Ishikawa (cell line): ENCODE measurements at regions not wholly inside any gene's neighbourhood (a gene's known extent, or its start where the extent isn't known, plus 50 kb on each side); places are given as distances from the start of the nearest gene placed in this dataset.

Experiments
- CEBPB ChIP-seq: IDR thresholded peaks from 2 replicates; pipeline ENCODE4 v1.6.1; 2012
- CREB1 ChIP-seq: IDR thresholded peaks from 2 replicates; pipeline ENCODE4 v1.6.1; 2012; ENCODE audit warnings: low read depth
- EGR1 ChIP-seq: IDR thresholded peaks from 2 replicates; pipeline ENCODE4 v1.6.1; 2012
- EP300 ChIP-seq: IDR thresholded peaks from 2 replicates; pipeline ENCODE4 v1.6.1; 2012; ENCODE audit warnings: borderline replicate concordance
- FOXM1 ChIP-seq: IDR thresholded peaks from 2 replicates; pipeline ENCODE4 v1.6.1; 2012; ENCODE audit warnings: low read depth, borderline replicate concordance
- MAX ChIP-seq: IDR thresholded peaks from 2 replicates; pipeline ENCODE4 v1.6.1; 2012
- NFIC ChIP-seq: IDR thresholded peaks from 2 replicates; pipeline ENCODE4 v1.6.1; 2012
- RAD21 ChIP-seq: IDR thresholded peaks from 2 replicates; pipeline ENCODE4 v1.6.1; 2012; ENCODE audit warnings: low read depth
- REST ChIP-seq: IDR thresholded peaks from 2 replicates; pipeline ENCODE4 v1.6.1; 2012; ENCODE audit warnings: low read depth, mild to moderate bottlenecking
- TAF1 ChIP-seq: IDR thresholded peaks from 2 replicates; pipeline ENCODE4 v1.6.1; 2012; ENCODE audit warnings: low read depth, mild to moderate bottlenecking
- TCF12 ChIP-seq: IDR thresholded peaks from 2 replicates; pipeline ENCODE4 v1.6.1; 2012; ENCODE audit warnings: low read depth
- TEAD4 ChIP-seq: IDR thresholded peaks from 2 replicates; pipeline ENCODE4 v1.6.1; 2012
- USF1 ChIP-seq: IDR thresholded peaks from 2 replicates; pipeline ENCODE4 v1.6.1; 2012
- YY1 ChIP-seq: IDR thresholded peaks from 2 replicates; pipeline ENCODE4 v1.6.1; 2012; ENCODE audit warnings: low read depth
- ZBTB7A ChIP-seq: IDR thresholded peaks from 2 replicates; pipeline ENCODE4 v1.6.1; 2012; ENCODE audit warnings: low read depth

GRCh38 chr13:50634339-50634738 lies 209.2 kb downstream of the DLEU7 start:
- no peak for TF ChIP-seq CEBPB
- no peak for TF ChIP-seq RAD21
- TF ChIP-seq YY1: no peak
- TF ChIP-seq MAX: no peak
- no peak for TF ChIP-seq TAF1
- no peak for TF ChIP-seq NFIC
- no peak for TF ChIP-seq EP300
- no peak for TF ChIP-seq USF1
- no peak for TF ChIP-seq EGR1
- TF ChIP-seq FOXM1: no peak
- TF ChIP-seq ZBTB7A: no peak
- TF ChIP-seq CREB1: no peak
- TF ChIP-seq REST: no peak
- TF ChIP-seq TCF12: no peak
- TF ChIP-seq TEAD4: no peak

- TF ChIP-seq REST: no peak
- no peak for TF ChIP-seq EGR1
- no peak for TF ChIP-seq USF1
- TF ChIP-seq TEAD4: no peak
- no peak for TF ChIP-seq MAX
- TF ChIP-seq ZBTB7A: no peak
- no peak for TF ChIP-seq EP300
- TF ChIP-seq CREB1: no peak
- TF ChIP-seq FOXM1: no peak
- no peak for TF ChIP-seq CEBPB
- TF ChIP-seq TAF1: no peak
- TF ChIP-seq RAD21: no peak
- no peak for TF ChIP-seq NFIC
- no peak for TF ChIP-seq YY1
- TF ChIP-seq TCF12: no peak
Observed at GRCh38 chr13:50635504-50635903, 208.0 kb downstream of the DLEU7 start.

- no peak for TF ChIP-seq USF1
- TF ChIP-seq CREB1: no peak
- no peak for TF ChIP-seq EGR1
- no peak for TF ChIP-seq TEAD4
- TF ChIP-seq TCF12: no peak
- TF ChIP-seq REST: no peak
- no peak for TF ChIP-seq MAX
- no peak for TF ChIP-seq ZBTB7A
- TF ChIP-seq RAD21: no peak
- no peak for TF ChIP-seq NFIC
- no peak for TF ChIP-seq CEBPB
- TF ChIP-seq YY1: no peak
- no peak for TF ChIP-seq FOXM1
Observed at GRCh38 chr13:50636007-50636704, 207.3 kb downstream of the DLEU7 start.

GRCh38 chr13:50643060-50643459 lies 200.4 kb downstream of the DLEU7 start:
- no peak for TF ChIP-seq USF1
- no peak for TF ChIP-seq YY1
- no peak for TF ChIP-seq CREB1
- TF ChIP-seq ZBTB7A: no peak
- TF ChIP-seq TCF12: no peak
- TF ChIP-seq TAF1: no peak
- TF ChIP-seq EGR1: no peak
- no peak for TF ChIP-seq NFIC
- TF ChIP-seq EP300: no peak
- TF ChIP-seq CEBPB: no peak
- TF ChIP-seq MAX: no peak
- TF ChIP-seq FOXM1: no peak
- no peak for TF ChIP-seq RAD21
- no peak for TF ChIP-seq REST
- TF ChIP-seq TEAD4: no peak
